ENCODE measurements at regions not wholly inside any gene's neighbourhood (a gene's known extent, or its start where the extent isn't known, plus 50 kb on each side); places are given as distances from the start of the nearest gene placed in this dataset.

- H3K79me2 ChIP-seq = no peaks in the 10 kb centered on the region
- H3K4me3 ChIP-seq = no peak overlapping the region
- H2AFZ ChIP-seq = no peak overlapping the region
- no peak overlapping the region for H3K4me2 ChIP-seq
- H3K9me3 ChIP-seq (ENCODE audit: low read depth) = no peaks in the 10 kb centered on the region
- DNase-seq (ENCODE audit: low spot score) = no peak
- WGBS (ENCODE audit: low lambda C conversion rate, missing lambda C conversion rate) = 93% methylated on average over 4 of the region's 4 CpGs
- H3K27ac ChIP-seq = no peak overlapping the region
- H3K9me2 ChIP-seq (replicated peaks; ENCODE audit: insufficient read depth) = no peaks in the 10 kb centered on the region
- no peak for TF ChIP-seq EZH2 (IDR thresholded peaks at IDR 0.05; ENCODE audit: borderline replicate concordance)
- TF ChIP-seq CTCF (IDR thresholded peaks at IDR 0.05; ENCODE audit: poor library complexity) = no peak
- no peak for TF ChIP-seq EZH2phosphoT487 (IDR thresholded peaks at IDR 0.05; ENCODE audit: low read depth, severe bottlenecking, unreplicated experiment)
- no peaks in the 10 kb centered on the region for H4K20me1 ChIP-seq (ENCODE audit: insufficient read depth, poor library complexity, severe bottlenecking)
- H3K4me1 ChIP-seq (ENCODE audit: insufficient read depth) = no peaks in the 10 kb centered on the region
- H3K36me3 ChIP-seq (replicated peaks; ENCODE audit: insufficient read depth, low read depth) = no peaks in the 10 kb centered on the region
- H3K27me3 ChIP-seq = peaks cover 5% of the 10 kb centered on the region
Measured at GRCh38 chr9:87140142-87140541, 192.8 kb upstream of the GAS1 start.

GRCh38 chr9:87140605-87141109 lies 193.4 kb upstream of the GAS1 start:
- peaks cover 5% of the 10 kb centered on the region for H3K27me3 ChIP-seq

GRCh38 chr9:87141124-87141523 lies 193.8 kb upstream of the GAS1 start:
- H3K4me3 ChIP-seq = no peak overlapping the region

More at GRCh38 chr9:87140605-87141109, 193.4 kb upstream of the GAS1 start:
- WGBS (ENCODE audit: low lambda C conversion rate, missing lambda C conversion rate) = 90% methylated on average over 6 of the region's 6 CpGs
- Histone ChIP-seq H4K20me1 (ENCODE audit: insufficient read depth, poor library complexity, severe bottlenecking) (no peaks in the 10 kb centered on the region), H3K9me3 (ENCODE audit: low read depth) (no peaks in the 10 kb centered on the region), H2AFZ (no peak overlapping the region), H3K36me3 (replicated peaks; ENCODE audit: insufficient read depth, low read depth) (no peaks in the 10 kb centered on the region), H3K27ac (no peak overlapping the region), H3K9me2 (replicated peaks; ENCODE audit: insufficient read depth) (no peaks in the 10 kb centered on the region), H3K4me1 (ENCODE audit: insufficient read depth) (no peaks in the 10 kb centered on the region), H3K4me2 (no peak overlapping the region), H3K79me2 (no peaks in the 10 kb centered on the region), H3K4me3 (no peak overlapping the region)
- TF ChIP-seq EZH2phosphoT487 (IDR thresholded peaks at IDR 0.05; ENCODE audit: low read depth, severe bottlenecking, unreplicated experiment) (no peak), EZH2 (IDR thresholded peaks at IDR 0.05; ENCODE audit: borderline replicate concordance) (no peak), CTCF (IDR thresholded peaks at IDR 0.05; ENCODE audit: poor library complexity) (no peak)
- DNase-seq (ENCODE audit: low spot score) = no peak

More at GRCh38 chr9:87141124-87141523, 193.8 kb upstream of the GAS1 start:
- Histone ChIP-seq H3K27me3 (peaks cover 5% of the 10 kb centered on the region), H3K79me2 (no peaks in the 10 kb centered on the region), H3K27ac (no peak overlapping the region), H3K9me2 (replicated peaks; ENCODE audit: insufficient read depth) (no peaks in the 10 kb centered on the region), H3K4me1 (ENCODE audit: insufficient read depth) (no peaks in the 10 kb centered on the region), H3K9me3 (ENCODE audit: low read depth) (no peaks in the 10 kb centered on the region), H3K4me2 (no peak overlapping the region), H3K36me3 (replicated peaks; ENCODE audit: insufficient read depth, low read depth) (no peaks in the 10 kb centered on the region), H2AFZ (no peak overlapping the region), H4K20me1 (ENCODE audit: insufficient read depth, poor library complexity, severe bottlenecking) (no peaks in the 10 kb centered on the region)
- TF ChIP-seq EZH2phosphoT487 (IDR thresholded peaks at IDR 0.05; ENCODE audit: low read depth, severe bottlenecking, unreplicated experiment) (no peak), CTCF (IDR thresholded peaks at IDR 0.05; ENCODE audit: poor library complexity) (no peak), EZH2 (IDR thresholded peaks at IDR 0.05; ENCODE audit: borderline replicate concordance) (no peak)
- WGBS (ENCODE audit: low lambda C conversion rate, missing lambda C conversion rate) = 57% methylated on average over 8 of the region's 8 CpGs
- DNase-seq (ENCODE audit: low spot score) = no peak
